ENCODE measurements at regions not wholly inside any gene's neighbourhood (a gene's known extent, or its start where the extent isn't known, plus 50 kb on each side); places are given as distances from the start of the nearest gene placed in this dataset.

- TF ChIP-seq CTCF (optimal IDR thresholded peaks at IDR 0.05 in 1 of 3, IDR thresholded peaks at IDR 0.05 in 1 of 3, conservative IDR thresholded peaks at IDR 0.05 in 1 of 3; ENCODE audit: extremely low read depth in 1 of 3, insufficient read depth in 2 of 3, low read length in 3 of 3) = no peak
- no peak for TF ChIP-seq EZH2 (IDR thresholded peaks at IDR 0.05; ENCODE audit: low read length)
These were observed 93.7 kb upstream of the SGCG start for GRCh38 chr13:23086968-23087623.

Data from keratinocyte (primary cell).